Omental fat pad (tissue), 3 donors: ENCODE measurements at regions not wholly inside any gene's neighbourhood (a gene's known extent, or its start where the extent isn't known, plus 50 kb on each side); places are given as distances from the start of the nearest gene placed in this dataset.

Experiments used
- ATAC-seq: fragments of 150-250 bp; one replicate; pipeline ENCODE4 v1.9.1; 2016; ENCODE audit warnings: mild to moderate bottlenecking, moderate library complexity; ENCODE audit not compliant: low FRiP score
- DNase-seq: peaks from one replicate; pipeline ENCODE4 v3.0.0-alpha.2; 2019; ENCODE audit warnings: low spot score
- CTCF ChIP-seq, 3 donors: fragments of 450-650 bp; IDR thresholded peaks; one replicate each; pipeline ENCODE4 v1.5.1; 2016 to 2017; ENCODE audit warnings: antibody characterized with exemption in 3 of 3, mild to moderate bottlenecking in 3 of 3, moderate library complexity in 2 of 3

DNA sequence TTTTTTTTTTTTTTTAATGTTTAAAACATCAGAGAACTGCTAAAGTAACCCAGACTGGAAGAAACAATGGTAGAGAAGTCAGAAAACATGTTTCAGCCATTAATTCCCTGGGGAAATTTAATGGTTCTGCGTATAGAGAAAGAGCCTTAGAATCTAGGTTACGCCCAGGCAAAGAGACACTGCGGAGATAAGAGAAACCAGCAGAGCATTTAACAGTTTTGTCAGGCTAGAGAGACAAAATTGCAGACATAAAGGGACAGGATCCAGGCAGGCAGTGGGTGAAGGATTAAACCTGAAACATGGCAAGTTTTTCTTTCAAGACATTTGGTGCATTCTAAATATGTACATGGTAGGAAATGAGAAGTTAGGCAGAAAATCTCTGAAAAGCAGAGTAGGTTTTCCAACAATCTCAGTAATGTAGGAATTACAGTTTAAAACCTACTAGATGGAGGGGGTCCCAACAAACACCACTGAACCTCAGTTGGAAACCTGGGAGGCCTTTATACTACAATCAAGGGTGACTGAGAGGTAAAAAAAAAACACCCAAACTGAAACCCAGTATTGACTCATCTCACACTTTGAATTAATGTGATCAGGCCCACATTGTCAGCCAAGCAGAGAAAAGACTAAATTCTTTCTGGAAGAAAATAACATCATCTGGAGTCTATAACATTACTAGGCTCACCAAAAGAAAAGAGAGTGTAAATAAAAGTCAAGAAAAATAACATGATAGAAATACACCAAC lies 254.2 kb upstream of the NWD2 start:
- TF ChIP-seq CTCF (IDR thresholded peaks at IDR 0.05) = no peak
- ATAC-seq (no peak), DNase-seq (no peak)

DNA sequence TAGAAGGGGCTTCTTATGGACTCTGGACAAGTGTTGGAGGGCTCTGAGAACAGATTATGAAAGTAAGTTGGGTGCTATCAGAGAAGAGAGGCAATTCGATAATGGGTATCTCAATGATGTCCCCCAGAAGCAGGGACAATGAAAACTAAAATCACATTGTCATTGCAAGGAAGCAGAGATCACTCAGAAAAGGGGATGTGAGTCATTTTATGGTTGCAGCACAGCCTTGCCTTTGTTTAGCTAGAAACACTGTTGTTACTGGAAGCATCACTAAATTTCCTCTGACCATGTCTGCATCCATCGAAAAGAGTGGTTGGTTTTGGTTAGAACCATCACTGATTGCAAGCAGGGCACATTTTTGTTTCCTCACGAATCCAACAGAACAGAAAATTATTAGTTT lies 246.8 kb upstream of the NWD2 start:
- no peak for ATAC-seq
- TF ChIP-seq CTCF (IDR thresholded peaks at IDR 0.05) = no peak
- no peak for DNase-seq

DNA sequence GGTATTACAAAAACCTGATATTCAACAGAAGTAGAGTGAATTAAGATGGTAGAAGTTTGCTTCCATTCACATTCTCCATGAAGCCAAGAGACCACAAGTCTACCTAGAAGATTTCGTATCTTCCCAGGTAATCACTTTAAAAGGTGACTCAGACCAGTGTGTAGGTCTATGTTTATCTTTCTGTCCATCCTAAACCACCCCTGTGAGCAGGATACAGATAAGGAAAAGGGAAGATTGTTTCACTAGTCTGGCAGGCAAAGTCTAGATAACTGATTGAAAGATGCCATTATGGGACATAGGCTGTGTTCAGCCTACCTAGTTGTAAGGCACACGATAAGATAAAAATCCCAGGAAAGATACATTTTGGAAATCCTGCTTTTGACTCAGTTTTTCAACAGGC lies 244.3 kb upstream of the NWD2 start:
- no peak for TF ChIP-seq CTCF (IDR thresholded peaks at IDR 0.05)
- DNase-seq (no peak), ATAC-seq (no peak)

DNA sequence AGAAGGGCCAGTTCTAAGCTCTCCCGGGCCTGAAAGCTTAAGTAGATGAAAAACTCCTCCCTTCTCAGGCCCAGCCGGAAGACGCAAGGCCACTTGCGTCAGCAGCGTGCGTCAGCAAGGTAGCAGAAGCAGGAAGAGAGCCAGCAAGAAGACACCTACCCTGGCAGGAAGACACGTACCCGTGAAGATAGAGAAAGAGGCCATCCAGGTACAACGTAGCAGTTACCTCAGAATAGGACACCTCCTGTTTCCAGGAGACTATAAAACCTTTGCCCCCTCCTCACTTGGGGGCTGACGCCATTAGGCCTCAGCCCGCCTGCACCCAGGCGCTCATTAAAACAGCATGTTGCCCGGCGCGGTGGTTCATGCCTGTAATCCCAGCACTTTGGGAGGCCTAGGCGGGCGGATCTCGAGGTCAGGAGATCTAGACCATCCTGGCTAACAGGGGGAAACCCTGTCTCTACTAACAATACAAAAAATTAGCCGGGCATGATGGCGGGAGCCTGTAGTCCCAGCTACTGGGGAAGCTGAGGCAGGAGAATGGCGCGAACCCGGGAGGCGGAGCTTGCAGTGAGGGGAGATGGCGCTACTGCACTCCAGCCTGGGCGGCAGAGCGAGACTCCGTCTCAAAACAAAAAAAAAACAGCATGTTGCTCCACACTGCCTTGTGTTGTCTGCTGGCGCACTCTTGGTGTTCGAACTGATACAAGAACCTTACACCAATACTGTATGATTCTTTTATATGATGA lies 242.7 kb upstream of the NWD2 start:
- no peak for TF ChIP-seq CTCF (IDR thresholded peaks at IDR 0.05)
- no peak for ATAC-seq
- DNase-seq = no peak

DNA sequence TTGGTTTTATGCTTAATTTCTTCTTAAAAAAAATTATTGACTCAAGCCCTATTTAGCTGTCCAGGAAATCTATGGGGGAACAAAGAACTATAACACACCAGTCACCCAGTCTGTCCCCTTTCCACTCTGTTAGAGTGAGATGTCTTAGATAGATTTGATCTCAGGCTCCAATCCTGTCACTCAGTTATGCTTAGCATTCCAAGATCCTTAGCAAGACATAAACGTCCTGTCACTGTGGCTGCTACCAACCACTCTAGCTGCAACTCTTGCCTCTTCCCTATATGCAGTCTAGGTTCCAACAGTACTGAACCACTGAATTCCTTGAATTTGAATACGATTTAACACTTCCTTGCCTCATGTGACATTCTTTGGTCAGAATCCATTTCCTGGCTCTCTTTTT lies 241.9 kb upstream of the NWD2 start:
- TF ChIP-seq CTCF (IDR thresholded peaks at IDR 0.05) = no peak
- no peak for ATAC-seq
- DNase-seq = no peak

- no peak for TF ChIP-seq CTCF (IDR thresholded peaks at IDR 0.05)
- no peak for ATAC-seq
- DNase-seq = no peak
These were observed 236.3 kb upstream of the NWD2 start for GRCh38 chr4:37008199-37008598.

- no peak for TF ChIP-seq CTCF (IDR thresholded peaks at IDR 0.05)
- ATAC-seq = no peak
- no peak for DNase-seq
These were observed 230.0 kb upstream of the NWD2 start for GRCh38 chr4:37014584-37014983.
